ENCODE measurements at regions not wholly inside any gene's neighbourhood (a gene's known extent, or its start where the extent isn't known, plus 50 kb on each side); places are given as distances from the start of the nearest gene placed in this dataset.

GRCh38 chr2:126801473-126801872 is 97.2 kb upstream of the TEX51 start:
- ChIA-PET CTCF (no interaction called here), POLR2A (no interaction called here)
- DNase-seq (ENCODE audit: low read depth in 1 of 2, low spot score in 1 of 2) = no peak
- Histone ChIP-seq H3K4me2 (no peak overlapping the region), H3K4me3 (no peak overlapping the region), H3K9me3 (no peaks in the 10 kb centered on the region), H3K27ac (no peak overlapping the region), H3K4me1 (no peaks in the 10 kb centered on the region)
- ATAC-seq = no peak
- TF ChIP-seq NPAS2 (CRISPR knock-in tag; IDR thresholded peaks at IDR 0.05; ENCODE audit: borderline replicate concordance) (no peak), RCOR1 (IDR thresholded peaks at IDR 0.05; ENCODE audit: low read depth, low read length) (no peak), JUN (IDR thresholded peaks at IDR 0.05) (no peak), HOXA7 (CRISPR knock-in tag; IDR thresholded peaks at IDR 0.05) (no peak), HEYL (CRISPR knock-in tag; IDR thresholded peaks at IDR 0.05) (no peak), MAX (IDR thresholded peaks at IDR 0.05) (no peak), POLR2AphosphoS2 (conservative IDR thresholded peaks at IDR 0.05; ENCODE audit: low read length) (no peak), SMC3 (IDR thresholded peaks at IDR 0.05) (no peak), CHD2 (IDR thresholded peaks at IDR 0.05; ENCODE audit: low read length, partially characterized antibody) (no peak), ZC3H11A (IDR thresholded peaks at IDR 0.05) (no peak), EHMT2 (IDR thresholded peaks at IDR 0.05; ENCODE audit: low read depth) (no peak), CTCF (IDR thresholded peaks at IDR 0.05) (no peak)
- 30% methylated on average over 6 of the region's 6 CpGs for WGBS (ENCODE audit: missing lambda C conversion rate)
- FAIRE-seq = no peak

GRCh38 chr2:126802316-126802715 is 96.4 kb upstream of the TEX51 start:
- H3K27ac ChIP-seq = no peak overlapping the region
- ChIA-PET POLR2A (no interaction called here), CTCF (no interaction called here)
- no peak overlapping the region for H3K4me3 ChIP-seq
- no peaks in the 10 kb centered on the region for H3K9me3 ChIP-seq
- FAIRE-seq (no peak), DNase-seq (ENCODE audit: low read depth in 1 of 2, low spot score in 1 of 2) (no peak), ATAC-seq (peak in 1 of 2 experiments; percentile 33; a peak in 1 of 6 replicates)
- no peaks in the 10 kb centered on the region for H3K4me1 ChIP-seq
- H3K4me2 ChIP-seq = no peak overlapping the region
- TF ChIP-seq POLR2A (IDR thresholded peaks at IDR 0.05; ENCODE audit: low read length) (no peak), MAX (IDR thresholded peaks at IDR 0.05) (no peak), CBX8 (IDR thresholded peaks at IDR 0.05) (no peak), TP53 (CRISPR knock-in tag; IDR thresholded peaks at IDR 0.05) (no peak), HOXA7 (CRISPR knock-in tag; IDR thresholded peaks at IDR 0.05) (no peak), ZSCAN20 (CRISPR knock-in tag; IDR thresholded peaks at IDR 0.05) (no peak)
- WGBS (ENCODE audit: missing lambda C conversion rate) = 3% methylated on average over 6 of the region's 7 CpGs

- POLR2A ChIA-PET = no interaction called here
- H3K9me3 ChIP-seq = no peaks in the 10 kb centered on the region
- DNase-seq (ENCODE audit: low read depth in 1 of 2, low spot score in 1 of 2) (no peak), ATAC-seq (no peak), FAIRE-seq (no peak)
- H3K4me1 ChIP-seq = no peaks in the 10 kb centered on the region
- no peak overlapping the region for H3K4me2 ChIP-seq
- no peak overlapping the region for H3K27ac ChIP-seq
- H3K4me3 ChIP-seq = no peak overlapping the region
- TF ChIP-seq PBX3 (IDR thresholded peaks at IDR 0.05) (no peak), RFX5 (IDR thresholded peaks at IDR 0.05) (no peak), KDM5A (IDR thresholded peaks at IDR 0.05) (no peak), POLR2AphosphoS2 (conservative IDR thresholded peaks at IDR 0.05; ENCODE audit: low read length) (no peak), ZC3H11A (IDR thresholded peaks at IDR 0.05) (no peak), FOXS1 (CRISPR knock-in tag; IDR thresholded peaks at IDR 0.05) (no peak), BCL3 (IDR thresholded peaks at IDR 0.05) (no peak), SMC3 (IDR thresholded peaks at IDR 0.05) (no peak)
- CTCF ChIA-PET = no interaction called here
- WGBS (ENCODE audit: missing lambda C conversion rate) = 33% methylated on average over 8 of the region's 8 CpGs
Measured at GRCh38 chr2:126802774-126803433, 95.8 kb upstream of the TEX51 start.
